ENCODE measurements at regions not wholly inside any gene's neighbourhood (a gene's known extent, or its start where the extent isn't known, plus 50 kb on each side); places are given as distances from the start of the nearest gene placed in this dataset.
"Not testable (repeated sequence)": the region's sequence is repeated elsewhere in the genome, so short reads cannot be mapped to it uniquely, and the experiment has no call there.

DNA sequence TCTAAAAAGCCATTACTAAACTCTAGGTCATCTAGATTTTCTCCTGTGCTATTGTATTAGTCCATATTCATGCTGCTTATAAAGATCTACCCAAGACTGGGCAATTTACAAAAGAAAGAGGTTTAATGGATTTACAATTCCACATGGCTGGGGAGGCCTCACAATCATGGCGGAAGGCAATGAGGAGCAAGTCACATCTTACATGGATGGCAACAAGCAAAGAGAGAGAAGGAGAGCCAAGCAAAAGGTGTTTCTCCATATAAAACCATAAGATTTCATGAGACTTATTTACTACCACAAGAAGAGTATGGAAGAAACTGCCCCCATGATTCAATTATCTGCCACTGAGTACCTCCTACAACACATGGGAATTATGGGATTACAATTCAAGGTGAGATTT lies 69.6 kb upstream of the CCDC6 start:
- intact Hi-C loops (cut with DNase I); ATAC-seq; DNase-seq (ENCODE audit: missing footprints): not testable (repeated sequence)

- ATAC-seq (peak; percentile 57), DNase-seq (ENCODE audit: missing footprints) (no peak)
- intact Hi-C loops (cut with DNase I): no loop called here
These were observed 65.6 kb upstream of the CCDC6 start for GRCh38 chr10:59971915-59972314.

DNA sequence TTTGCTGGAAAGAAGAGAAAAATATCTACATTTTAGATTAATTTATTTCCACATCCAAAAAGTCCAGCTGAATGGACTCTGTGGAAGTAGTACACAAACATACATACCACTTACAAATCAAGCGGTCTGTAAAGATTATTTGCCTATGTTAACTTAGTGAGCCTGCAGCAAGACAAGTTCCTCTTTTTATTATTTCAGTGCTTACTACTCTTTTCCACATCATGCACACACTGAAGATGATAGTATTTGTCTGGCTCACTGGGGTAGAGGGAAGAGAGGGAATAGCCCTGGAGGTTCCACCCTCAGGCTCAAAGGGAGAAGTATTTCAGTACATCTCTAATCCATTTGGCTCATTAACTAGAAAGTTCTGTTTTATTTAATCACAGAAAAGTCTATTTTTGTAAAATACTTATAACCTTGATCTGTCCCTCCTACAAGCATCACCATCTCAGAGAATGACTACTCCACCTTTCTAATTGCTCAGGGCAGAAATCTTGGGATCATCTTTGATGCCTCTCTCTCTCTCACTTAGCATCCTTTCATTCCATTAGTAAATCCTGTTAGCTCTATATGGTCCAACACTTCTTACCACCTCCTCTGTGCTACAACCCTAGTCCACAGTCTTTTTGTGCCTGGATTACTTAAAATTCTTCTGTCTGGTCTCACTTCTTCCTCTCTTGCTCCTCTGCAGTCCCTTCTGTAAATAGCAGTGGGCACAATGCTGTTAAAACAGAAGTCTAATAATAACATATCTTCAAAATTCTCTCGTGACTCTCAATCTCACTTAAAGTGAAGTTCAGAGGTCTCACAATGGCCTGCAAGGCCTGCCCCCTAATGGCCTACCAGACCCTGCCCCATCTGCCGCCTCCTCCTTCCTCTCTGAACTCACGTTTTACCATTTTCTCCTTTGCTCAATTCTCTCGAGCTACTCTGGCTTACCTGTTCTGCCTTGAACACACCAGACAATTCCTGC lies 64.3 kb upstream of the CCDC6 start:
- intact Hi-C loops (cut with DNase I): no loop called here
- ATAC-seq (no peak), DNase-seq (ENCODE audit: missing footprints) (no peak)

DNA sequence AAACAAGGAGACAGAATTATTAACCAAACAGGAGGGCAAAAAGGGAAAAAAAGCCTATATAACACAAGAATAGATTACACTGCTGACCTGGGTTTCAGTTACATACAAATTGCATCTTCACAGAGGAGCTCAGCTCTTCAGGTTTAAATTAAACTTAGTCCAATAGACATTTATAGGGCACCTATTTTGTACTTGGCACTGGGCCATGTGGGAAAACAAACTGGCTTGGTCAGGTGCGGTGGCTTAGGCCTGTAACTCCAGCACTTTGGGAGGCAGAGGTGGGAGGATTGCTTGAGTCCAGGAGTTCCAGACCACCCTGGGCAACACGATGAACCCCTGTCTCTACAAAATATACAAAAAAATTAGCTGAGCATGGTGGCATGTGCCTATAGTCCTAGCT lies 62.3 kb upstream of the CCDC6 start:
- DNase-seq (ENCODE audit: missing footprints) (no peak), ATAC-seq (no peak)
- intact Hi-C loops (cut with DNase I): no loop called here

DNA sequence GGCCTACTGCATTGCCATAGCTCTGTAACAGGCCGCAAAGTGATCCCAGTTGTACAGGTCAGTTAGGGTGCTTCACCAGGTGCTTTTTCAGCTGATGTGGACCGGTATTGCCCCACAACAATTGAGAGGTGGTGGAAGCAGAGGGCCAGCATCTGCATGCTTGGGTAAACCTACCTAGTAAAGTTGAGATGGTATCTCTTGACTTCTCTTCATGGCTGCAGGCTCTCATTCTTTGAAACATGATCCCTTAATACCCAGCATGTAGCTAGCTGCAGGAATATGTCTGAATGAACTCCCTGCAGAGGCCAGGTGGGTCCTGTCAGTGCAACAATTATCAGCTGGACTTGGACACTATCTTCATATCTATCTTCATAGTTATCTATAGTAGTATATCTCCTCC lies 60.7 kb upstream of the CCDC6 start:
- DNase-seq (ENCODE audit: missing footprints) (no peak), ATAC-seq (no peak)
- intact Hi-C loops (cut with DNase I): no loop called here

GRCh38 chr10:59965899-59966650 lies 59.7 kb upstream of the CCDC6 start:
- ATAC-seq (no peak), DNase-seq (ENCODE audit: missing footprints) (no peak)
- intact Hi-C loops (cut with DNase I): no loop called here

GRCh38 chr10:59962756-59963155 lies 56.4 kb upstream of the CCDC6 start:
- no peak for DNase-seq (ENCODE audit: missing footprints)
- no peak for ATAC-seq
- intact Hi-C loops (cut with DNase I): no loop called here

GRCh38 chr10:59960751-59961150 lies 54.4 kb upstream of the CCDC6 start:
- intact Hi-C loops (cut with DNase I): no loop called here
- no peak for ATAC-seq
- no peak for DNase-seq (ENCODE audit: missing footprints)

- intact Hi-C loops (cut with DNase I): no loop called here
- no peak for ATAC-seq
- DNase-seq (ENCODE audit: missing footprints): no peak
These were observed 53.2 kb upstream of the CCDC6 start for GRCh38 chr10:59959504-59960018.

GRCh38 chr10:59958882-59959281 lies 52.5 kb upstream of the CCDC6 start:
- ATAC-seq (no peak), DNase-seq (ENCODE audit: missing footprints) (no peak)
- intact Hi-C loops (cut with DNase I): no loop called here

DNA sequence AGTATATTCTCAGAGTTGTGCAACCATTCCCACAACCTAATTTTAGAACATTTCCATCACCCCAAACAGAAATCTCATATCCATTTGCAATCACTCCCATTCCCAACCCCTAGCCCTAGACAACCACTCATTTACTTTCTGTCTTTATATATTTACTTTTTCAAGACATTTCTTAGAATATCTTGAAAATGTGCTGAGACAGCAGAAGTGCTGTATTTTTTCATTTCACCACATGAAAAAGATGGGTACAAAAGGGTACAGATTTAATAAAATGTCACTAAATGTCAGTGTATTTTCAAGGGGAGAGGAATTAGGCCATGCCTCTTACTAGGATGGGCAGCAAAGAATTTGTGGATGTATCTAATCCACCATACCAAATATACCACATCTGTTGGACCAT lies 51.6 kb upstream of the CCDC6 start:
- no peak for DNase-seq (ENCODE audit: missing footprints)
- intact Hi-C loops (cut with DNase I): no loop called here
- ATAC-seq: no peak
